ENCODE measurements at regions not wholly inside any gene's neighbourhood (a gene's known extent, or its start where the extent isn't known, plus 50 kb on each side); places are given as distances from the start of the nearest gene placed in this dataset.

DNA sequence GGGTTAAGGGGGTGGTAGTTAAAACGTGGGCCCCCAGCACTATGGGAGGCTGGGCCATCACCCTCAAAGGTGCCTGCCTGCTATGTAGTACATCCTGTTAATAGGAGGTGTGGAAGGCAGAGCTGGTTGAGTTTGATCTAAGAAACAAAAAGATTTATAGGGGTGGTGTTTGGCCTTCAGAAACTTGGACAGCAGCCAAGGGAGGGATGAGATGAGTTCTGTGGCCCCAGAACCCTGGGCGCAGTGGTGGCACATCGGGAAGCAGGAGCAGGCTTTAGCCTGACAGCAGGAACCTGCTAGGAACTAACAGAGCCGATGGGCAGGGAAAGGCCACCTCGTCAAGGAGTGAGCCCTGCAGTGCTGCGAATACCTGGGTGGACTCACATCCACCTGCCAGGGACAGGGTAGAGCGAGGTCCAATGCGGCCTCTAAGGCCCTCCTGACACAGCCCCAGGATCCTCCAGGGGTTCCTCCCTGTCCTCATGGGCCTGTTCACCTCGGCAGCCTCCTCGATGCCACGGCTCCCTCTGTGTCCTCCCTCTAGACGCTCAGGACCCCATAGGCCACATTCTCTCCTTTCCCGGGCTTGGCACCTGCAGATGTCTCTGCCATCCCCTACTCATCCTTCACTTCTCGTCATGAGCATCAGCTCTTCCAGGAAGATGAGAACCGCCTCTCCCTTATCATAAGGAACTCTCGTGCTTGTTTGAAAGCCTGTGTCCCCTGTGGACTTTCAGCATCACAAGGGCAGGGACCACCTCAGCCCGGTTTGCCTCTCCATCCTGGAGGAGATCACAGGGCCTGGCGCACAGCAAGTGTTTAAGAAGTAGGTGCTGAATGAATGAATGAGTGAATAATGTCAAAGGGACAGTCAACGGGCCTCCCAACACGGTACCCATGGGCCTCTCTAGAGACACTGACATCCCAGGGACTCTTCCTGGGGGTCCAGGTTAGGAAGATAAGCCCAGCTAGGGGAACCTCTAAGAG is 103.5 kb upstream of the TNRC6C start:
- TF ChIP-seq POLR2AphosphoS5 (IDR thresholded peaks at IDR 0.05; ENCODE audit: low read depth, low read length): no peak
- TF ChIP-seq TAF1 (IDR thresholded peaks at IDR 0.05; ENCODE audit: borderline replicate concordance, insufficient read depth, low read length): no peak
- TF ChIP-seq FOXP2 (optimal IDR thresholded peaks at IDR 0.05; ENCODE audit: borderline replicate concordance, extremely low read depth, extremely low read length, insufficient read depth): no peak
- TF ChIP-seq, protein P1, sequence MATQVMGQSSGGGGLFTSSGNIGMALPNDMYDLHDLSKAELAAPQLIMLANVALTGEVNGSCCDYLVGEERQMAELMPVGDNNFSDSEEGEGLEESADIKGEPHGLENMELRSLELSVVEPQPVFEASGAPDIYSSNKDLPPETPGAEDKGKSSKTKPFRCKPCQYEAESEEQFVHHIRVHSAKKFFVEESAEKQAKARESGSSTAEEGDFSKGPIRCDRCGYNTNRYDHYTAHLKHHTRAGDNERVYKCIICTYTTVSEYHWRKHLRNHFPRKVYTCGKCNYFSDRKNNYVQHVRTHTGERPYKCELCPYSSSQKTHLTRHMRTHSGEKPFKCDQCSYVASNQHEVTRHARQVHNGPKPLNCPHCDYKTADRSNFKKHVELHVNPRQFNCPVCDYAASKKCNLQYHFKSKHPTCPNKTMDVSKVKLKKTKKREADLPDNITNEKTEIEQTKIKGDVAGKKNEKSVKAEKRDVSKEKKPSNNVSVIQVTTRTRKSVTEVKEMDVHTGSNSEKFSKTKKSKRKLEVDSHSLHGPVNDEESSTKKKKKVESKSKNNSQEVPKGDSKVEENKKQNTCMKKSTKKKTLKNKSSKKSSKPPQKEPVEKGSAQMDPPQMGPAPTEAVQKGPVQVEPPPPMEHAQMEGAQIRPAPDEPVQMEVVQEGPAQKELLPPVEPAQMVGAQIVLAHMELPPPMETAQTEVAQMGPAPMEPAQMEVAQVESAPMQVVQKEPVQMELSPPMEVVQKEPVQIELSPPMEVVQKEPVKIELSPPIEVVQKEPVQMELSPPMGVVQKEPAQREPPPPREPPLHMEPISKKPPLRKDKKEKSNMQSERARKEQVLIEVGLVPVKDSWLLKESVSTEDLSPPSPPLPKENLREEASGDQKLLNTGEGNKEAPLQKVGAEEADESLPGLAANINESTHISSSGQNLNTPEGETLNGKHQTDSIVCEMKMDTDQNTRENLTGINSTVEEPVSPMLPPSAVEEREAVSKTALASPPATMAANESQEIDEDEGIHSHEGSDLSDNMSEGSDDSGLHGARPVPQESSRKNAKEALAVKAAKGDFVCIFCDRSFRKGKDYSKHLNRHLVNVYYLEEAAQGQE (IDR thresholded peaks at IDR 0.05; ENCODE audit: insufficient read depth in 1 of 2, low read depth in 2 of 2, low read length in 2 of 2): no peak
- no peak for TF ChIP-seq SIN3A (IDR thresholded peaks at IDR 0.05; ENCODE audit: borderline replicate concordance, insufficient read depth, low read length)

DNA sequence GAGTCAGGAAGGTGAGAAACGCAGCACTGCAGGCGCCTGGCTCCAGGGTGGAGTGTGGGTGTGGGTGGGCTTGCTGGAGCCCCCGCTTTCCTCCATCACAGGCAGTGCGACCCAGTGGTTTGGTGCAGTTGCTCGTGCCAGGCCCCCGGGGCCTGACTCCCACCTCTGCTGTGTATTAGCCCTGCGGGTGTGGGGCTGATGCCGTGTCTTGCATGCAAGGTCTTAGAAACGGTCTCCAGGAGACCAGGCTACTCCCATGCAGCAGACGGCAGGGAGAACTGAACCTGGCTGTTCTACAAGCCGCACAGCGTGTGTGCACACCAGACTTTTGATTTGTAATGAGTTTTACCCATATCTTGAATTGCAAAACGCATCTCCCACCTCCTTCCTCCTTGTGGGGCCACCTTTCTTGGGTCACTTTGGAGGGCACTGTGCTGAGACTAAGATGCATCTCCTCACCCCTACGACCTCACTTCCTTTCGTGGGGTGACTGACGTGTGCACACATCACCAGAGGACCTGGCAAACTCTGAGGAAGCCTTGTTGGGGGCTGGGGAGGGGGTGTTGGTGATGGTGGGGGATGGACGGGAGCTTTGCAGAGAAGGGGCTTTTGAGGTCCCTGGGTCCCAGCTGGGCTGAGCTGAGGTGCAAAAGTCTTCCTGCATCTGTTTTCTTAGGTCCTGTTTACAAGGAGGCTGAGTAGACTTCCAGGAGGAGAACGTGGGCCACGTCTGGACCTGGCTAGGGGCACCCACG is 101.8 kb upstream of the TNRC6C start:
- TF ChIP-seq, protein P1 (IDR thresholded peaks at IDR 0.05; ENCODE audit: insufficient read depth in 1 of 2, low read depth in 2 of 2, low read length in 2 of 2): no peak
- TF ChIP-seq TAF1 (IDR thresholded peaks at IDR 0.05; ENCODE audit: borderline replicate concordance, insufficient read depth, low read length) (no peak), POLR2AphosphoS5 (IDR thresholded peaks at IDR 0.05; ENCODE audit: low read depth, low read length) (no peak), FOXP2 (optimal IDR thresholded peaks at IDR 0.05; ENCODE audit: borderline replicate concordance, extremely low read depth, extremely low read length, insufficient read depth) (no peak), SIN3A (IDR thresholded peaks at IDR 0.05; ENCODE audit: borderline replicate concordance, insufficient read depth, low read length) (no peak)

DNA sequence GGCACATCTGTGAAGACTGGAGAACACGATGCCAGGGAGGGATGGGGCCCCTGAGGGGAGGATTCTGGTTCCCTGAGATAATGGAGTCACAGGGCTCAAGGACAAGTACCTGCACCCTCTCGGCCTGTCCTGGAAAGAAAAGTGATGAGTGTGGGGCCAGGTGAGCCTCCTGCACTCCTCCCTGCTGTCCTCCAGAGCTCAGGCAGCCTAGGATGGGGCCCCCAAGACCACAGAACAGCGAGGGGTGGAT is 101.3 kb upstream of the TNRC6C start:
- TF ChIP-seq TAF1 (IDR thresholded peaks at IDR 0.05; ENCODE audit: borderline replicate concordance, insufficient read depth, low read length) (no peak), SIN3A (IDR thresholded peaks at IDR 0.05; ENCODE audit: borderline replicate concordance, insufficient read depth, low read length) (no peak)

DNA sequence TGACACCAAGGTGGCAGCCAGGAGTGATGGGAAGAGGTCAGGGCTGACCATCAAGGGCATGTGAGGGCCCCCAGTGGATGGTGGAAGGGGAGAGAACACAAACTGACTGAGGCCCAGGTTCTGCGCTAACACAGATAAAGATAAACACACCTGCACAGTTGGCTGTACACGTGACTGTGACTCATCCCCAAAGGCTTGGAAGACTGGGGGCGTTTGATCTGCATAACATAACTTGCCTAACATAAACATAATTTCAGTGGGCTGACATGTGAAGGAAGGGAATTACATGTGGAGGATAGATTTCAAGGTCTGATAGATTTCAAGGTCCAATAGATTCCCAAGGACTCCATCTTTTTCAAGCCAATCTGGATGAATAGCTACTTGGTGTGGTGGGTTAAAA is 100.9 kb upstream of the TNRC6C start:
- TF ChIP-seq TAF1 (IDR thresholded peaks at IDR 0.05; ENCODE audit: borderline replicate concordance, insufficient read depth, low read length) (no peak), POLR2AphosphoS5 (IDR thresholded peaks at IDR 0.05; ENCODE audit: low read depth, low read length) (no peak), SIN3A (IDR thresholded peaks at IDR 0.05; ENCODE audit: borderline replicate concordance, insufficient read depth, low read length) (no peak), FOXP2 (optimal IDR thresholded peaks at IDR 0.05; ENCODE audit: borderline replicate concordance, extremely low read depth, extremely low read length, insufficient read depth) (no peak)
- TF ChIP-seq, protein P1 (IDR thresholded peaks at IDR 0.05; ENCODE audit: insufficient read depth in 1 of 2, low read depth in 2 of 2, low read length in 2 of 2): no peak

DNA sequence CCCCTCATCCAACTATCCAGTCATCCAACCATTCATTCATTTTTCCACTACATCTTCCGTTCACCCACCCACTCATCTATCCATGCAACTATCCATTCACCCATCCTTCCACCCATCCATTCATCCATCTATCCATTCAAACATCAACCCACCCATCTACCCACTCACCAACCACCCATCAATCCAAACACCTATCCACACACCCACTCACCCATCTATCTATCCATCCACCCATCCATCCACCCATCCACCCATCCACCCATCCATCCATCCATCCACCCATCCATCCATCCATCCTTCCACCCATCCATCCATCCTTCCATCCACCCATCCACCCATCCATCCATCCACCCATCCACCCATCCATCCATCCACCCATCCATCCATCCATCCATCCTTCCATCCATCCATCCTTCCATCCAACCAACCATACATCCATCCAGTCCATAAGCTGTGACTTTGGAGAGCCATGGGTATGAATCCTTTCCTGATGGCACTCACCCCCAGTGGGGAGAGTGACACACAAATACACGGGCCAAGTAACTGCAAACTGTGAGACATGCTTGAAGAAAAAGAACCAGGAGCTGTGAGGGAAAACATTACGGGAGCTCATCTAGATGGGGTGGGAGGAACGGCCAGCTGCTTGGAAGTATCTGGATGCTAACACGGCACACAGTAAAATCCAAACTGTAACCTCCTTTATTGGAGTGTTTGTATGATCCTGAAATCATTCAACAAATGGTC is 100.0 kb upstream of the TNRC6C start:
- TF ChIP-seq, protein P1 (IDR thresholded peaks at IDR 0.05; ENCODE audit: insufficient read depth in 1 of 2, low read depth in 2 of 2, low read length in 2 of 2): no peak
- TF ChIP-seq TAF1 (IDR thresholded peaks at IDR 0.05; ENCODE audit: borderline replicate concordance, insufficient read depth, low read length) (no peak), FOXP2 (optimal IDR thresholded peaks at IDR 0.05; ENCODE audit: borderline replicate concordance, extremely low read depth, extremely low read length, insufficient read depth) (no peak), POLR2AphosphoS5 (IDR thresholded peaks at IDR 0.05; ENCODE audit: low read depth, low read length) (no peak), SIN3A (IDR thresholded peaks at IDR 0.05; ENCODE audit: borderline replicate concordance, insufficient read depth, low read length) (no peak)

All from PFSK-1 (cell line).